ENCODE measurements at regions not wholly inside any gene's neighbourhood (a gene's known extent, or its start where the extent isn't known, plus 50 kb on each side); places are given as distances from the start of the nearest gene placed in this dataset.
A peak's percentile ranks its signal among the peaks of the same experiment; 100 is the strongest.
"Not testable (repeated sequence)": the region's sequence is repeated elsewhere in the genome, so short reads cannot be mapped to it uniquely, and the experiment has no call there.

DNA sequence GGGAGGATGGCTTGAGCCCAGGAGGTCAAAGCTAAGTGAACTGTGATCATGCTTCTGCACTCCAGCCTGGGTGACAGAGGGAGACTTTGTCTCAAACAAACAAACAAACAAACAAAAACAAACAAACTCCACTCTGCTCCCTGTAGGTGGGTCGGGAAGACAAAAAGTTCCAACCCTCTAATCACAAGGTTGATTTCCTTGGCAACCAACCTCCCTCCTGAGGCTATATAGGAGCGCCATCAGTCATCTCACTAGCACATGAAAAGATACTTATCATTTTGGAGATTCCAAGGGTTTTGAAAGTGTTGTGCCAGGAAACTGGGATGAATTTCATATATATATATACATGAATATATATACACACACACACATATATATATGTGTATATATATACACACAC is 160.5 kb downstream of the TUSC1 start:
- Histone ChIP-seq H3K36me3 (no peaks in the 10 kb centered on the region), H3K27me3 (no peaks in the 10 kb centered on the region), H3K4me1 (no peaks in the 10 kb centered on the region), H3K9me3 (replicated peaks) (no peaks in the 10 kb centered on the region), H3K27ac (no peak overlapping the region), H3K4me3 (no peak overlapping the region)
- DNase-seq, result no peak

DNA sequence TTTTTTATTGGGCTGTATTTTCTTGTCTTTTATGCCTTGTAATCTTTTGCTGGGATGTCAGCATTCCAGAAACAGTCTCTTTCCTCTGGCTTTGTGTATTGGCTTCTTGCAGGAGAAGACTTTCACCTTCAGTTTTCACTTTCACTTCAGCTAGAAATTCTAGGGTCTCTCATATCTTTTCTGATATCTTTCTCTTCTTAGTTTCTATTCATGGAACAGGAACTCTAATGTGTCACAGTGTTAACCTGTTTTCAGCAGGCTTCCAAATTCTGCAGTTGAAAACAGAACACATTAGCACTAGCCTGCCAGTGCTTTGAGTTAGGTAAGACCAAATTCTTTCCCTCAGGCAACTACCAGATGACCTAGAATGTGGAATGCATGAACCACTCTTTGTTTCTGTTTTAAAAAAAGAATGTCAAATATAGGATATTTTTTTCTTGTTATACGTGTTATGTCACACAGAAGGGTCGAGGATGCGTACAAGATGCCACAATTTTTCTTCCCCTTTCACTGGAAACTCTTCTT is 164.7 kb downstream of the TUSC1 start:
- Histone ChIP-seq H3K9me3 (replicated peaks) (no peaks in the 10 kb centered on the region), H3K4me1 (no peaks in the 10 kb centered on the region), H3K27me3 (no peaks in the 10 kb centered on the region), H3K27ac (no peak overlapping the region), H3K4me3 (no peak overlapping the region), H3K36me3 (no peaks in the 10 kb centered on the region)
- no peak for DNase-seq

DNA sequence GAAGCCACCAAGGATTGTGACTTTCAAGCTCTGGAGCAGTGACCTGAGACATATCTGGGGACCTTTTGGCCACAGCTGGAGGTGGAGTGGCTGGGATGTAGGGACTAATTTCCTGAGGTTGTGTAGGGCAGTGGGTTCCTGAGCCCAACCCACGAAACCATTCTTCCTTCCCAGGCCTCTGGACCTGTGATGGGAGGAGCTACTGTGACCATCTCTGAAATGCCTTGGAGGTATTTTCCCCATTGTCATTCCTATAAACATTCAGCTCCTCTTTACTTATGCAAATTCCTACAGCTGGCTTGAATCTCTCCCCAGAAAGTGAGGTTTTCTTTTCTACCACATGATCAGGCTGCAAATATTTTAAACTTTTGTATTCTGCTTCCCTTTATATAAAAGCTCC is 172.6 kb downstream of the TUSC1 start:
- no peaks in the 10 kb centered on the region for H3K4me1 ChIP-seq
- no peaks in the 10 kb centered on the region for H3K9me3 ChIP-seq (replicated peaks)
- no peaks in the 10 kb centered on the region for H3K27me3 ChIP-seq
- H3K36me3 ChIP-seq, result no peaks in the 10 kb centered on the region
- no peak overlapping the region for H3K27ac ChIP-seq
- DNase-seq, result no peak
- H3K4me3 ChIP-seq, result no peak overlapping the region

DNA sequence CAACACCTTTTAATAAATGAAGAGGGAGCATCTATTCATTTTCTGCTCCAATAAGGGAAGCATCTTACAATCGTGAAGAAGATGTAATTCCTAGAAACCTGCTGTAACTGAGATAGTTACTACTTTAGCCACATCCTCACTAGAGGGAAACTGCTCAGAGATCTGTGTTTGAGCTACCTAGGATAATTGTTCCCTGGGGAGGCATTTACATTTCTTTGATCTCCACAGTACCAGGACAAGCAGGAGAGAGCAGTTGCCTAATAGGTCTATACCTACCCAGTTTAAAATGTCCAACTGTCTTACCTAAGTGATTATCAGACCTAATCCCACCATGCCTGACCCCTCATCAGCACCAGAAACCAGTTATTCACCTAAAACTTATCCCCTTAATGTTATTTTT is 196.9 kb downstream of the TUSC1 start:
- Histone ChIP-seq H3K27me3 (no peaks in the 10 kb centered on the region), H3K4me1 (no peaks in the 10 kb centered on the region), H3K4me3 (no peak overlapping the region), H3K27ac (no peak overlapping the region), H3K36me3 (no peaks in the 10 kb centered on the region), H3K9me3 (replicated peaks) (no peaks in the 10 kb centered on the region)
- no peak for DNase-seq

DNA sequence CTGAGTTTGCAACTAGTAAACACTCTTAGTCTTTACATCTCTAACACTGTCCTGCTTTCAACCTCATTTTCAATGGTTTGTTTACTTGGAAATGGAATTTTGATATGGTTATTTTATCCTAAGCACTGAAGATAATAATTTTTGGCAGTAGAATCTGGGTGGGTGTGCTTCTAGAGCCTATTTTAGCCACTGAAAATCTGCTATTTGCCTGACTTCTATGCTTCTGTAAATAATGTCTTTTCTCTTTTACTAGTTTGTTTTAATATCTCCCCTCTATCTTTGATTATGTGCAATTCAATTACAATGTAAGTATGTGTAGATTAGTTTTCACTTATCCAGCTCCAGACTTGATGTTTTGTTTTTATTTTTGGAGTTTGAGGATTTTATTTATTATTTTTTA is 197.5 kb downstream of the TUSC1 start:
- Histone ChIP-seq H3K27ac (no peak overlapping the region), H3K27me3 (no peaks in the 10 kb centered on the region), H3K9me3 (replicated peaks) (no peaks in the 10 kb centered on the region), H3K36me3 (no peaks in the 10 kb centered on the region), H3K4me3 (no peak overlapping the region), H3K4me1 (no peaks in the 10 kb centered on the region)
- no peak for DNase-seq

DNA sequence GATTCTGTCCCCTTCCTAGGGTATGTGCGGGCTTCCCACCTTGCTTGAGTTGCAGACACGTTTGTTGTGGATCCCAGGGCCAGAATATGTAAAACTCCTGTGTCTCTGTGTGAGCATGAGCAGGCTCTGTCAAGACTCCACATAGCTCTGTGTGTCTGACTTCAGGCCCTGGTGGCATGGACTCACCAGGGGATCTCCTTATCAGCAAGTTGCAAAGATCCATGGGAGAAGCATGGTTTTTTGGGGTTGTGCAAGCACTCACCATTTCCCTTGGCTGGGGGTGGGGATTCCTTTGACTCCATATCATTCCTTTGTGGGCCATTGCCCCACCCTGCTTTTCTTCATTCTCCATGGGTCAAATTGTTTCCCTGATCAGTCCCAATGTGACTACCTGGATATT is 205.6 kb downstream of the TUSC1 start:
- H3K9me3 ChIP-seq (replicated peaks), result no peaks in the 10 kb centered on the region
- H3K4me3 ChIP-seq, result no peak overlapping the region
- no peaks in the 10 kb centered on the region for H3K27me3 ChIP-seq
- no peak for DNase-seq
- H3K27ac ChIP-seq, result no peak overlapping the region
- no peaks in the 10 kb centered on the region for H3K4me1 ChIP-seq
- no peaks in the 10 kb centered on the region for H3K36me3 ChIP-seq

DNA sequence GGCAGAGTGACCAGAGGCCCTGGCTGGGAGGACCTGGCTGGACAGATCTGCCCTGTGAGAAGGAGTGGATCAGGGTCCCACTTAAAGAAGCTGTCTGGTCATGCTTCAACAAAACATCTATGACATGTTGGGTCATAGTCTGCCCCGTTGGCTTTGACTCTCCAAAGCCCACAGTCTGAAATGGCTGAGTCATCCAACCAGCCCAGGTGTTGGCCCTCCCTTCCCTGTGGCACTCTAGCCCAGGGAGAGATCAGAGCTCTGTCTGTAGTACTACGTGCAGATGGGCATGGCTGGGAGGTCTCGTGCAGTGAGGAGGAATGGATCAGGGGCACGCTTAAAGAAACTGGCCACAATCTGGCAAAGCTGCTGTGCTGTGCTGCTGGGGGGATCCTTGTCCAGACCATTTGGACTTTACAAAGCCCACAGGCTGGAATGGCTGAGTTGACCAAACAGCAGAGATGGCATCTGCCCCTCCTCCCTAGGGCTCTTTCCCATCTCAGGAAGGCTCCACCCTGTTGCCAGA is 206.1 kb downstream of the TUSC1 start:
- no peak for DNase-seq
- no peaks in the 10 kb centered on the region for H3K9me3 ChIP-seq (replicated peaks)
- H3K36me3 ChIP-seq, result no peaks in the 10 kb centered on the region
- no peak overlapping the region for H3K4me3 ChIP-seq
- no peak overlapping the region for H3K27ac ChIP-seq
- no peaks in the 10 kb centered on the region for H3K27me3 ChIP-seq
- no peaks in the 10 kb centered on the region for H3K4me1 ChIP-seq

DNA sequence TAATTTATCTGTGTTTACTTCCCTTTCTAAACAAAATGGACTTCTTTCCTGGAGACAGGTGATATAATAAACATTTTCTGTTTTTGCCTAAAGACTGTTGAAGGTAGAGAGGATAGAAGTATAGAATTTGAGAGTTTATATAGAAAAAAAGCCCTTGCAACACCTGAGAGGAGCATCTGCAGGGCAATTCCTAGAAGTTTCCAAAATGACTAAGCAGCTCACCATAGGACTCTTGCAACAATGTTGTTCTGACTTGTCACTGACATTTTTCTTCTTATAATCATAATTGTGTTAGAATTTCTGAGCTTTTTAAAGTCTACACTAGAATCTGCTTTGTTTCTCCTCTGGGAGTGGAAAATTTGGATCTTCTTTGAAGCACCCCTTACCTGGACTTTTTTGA is 216.8 kb downstream of the TUSC1 start:
- Histone ChIP-seq H3K36me3 (no peaks in the 10 kb centered on the region), H3K27me3 (no peaks in the 10 kb centered on the region), H3K27ac (no peak overlapping the region), H3K9me3 (replicated peaks) (no peaks in the 10 kb centered on the region), H3K4me1 (no peaks in the 10 kb centered on the region), H3K4me3 (no peak overlapping the region)
- DNase-seq, result no peak

DNA sequence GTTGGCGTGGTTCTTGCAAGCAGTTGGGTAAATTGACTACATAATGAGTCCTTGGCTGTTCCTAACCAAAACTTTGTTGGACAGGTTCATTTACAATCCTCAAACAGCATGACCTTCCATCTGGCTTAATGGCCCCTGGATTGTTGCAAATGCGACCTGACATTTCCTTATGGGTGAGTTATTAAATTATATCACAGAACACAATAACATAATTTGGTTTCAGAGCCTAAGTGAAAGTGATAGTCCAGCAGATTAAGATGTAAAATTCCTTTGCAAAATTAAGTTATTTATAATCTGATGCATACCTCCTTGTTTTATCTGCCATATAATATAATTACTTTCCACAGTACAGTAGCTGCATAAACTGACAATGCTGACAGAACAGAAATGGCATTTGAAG is 224.4 kb downstream of the TUSC1 start:
- no peak overlapping the region for H3K4me3 ChIP-seq
- no peaks in the 10 kb centered on the region for H3K4me1 ChIP-seq
- DNase-seq, result no peak
- H3K27me3 ChIP-seq, result no peaks in the 10 kb centered on the region
- no peaks in the 10 kb centered on the region for H3K36me3 ChIP-seq
- H3K9me3 ChIP-seq (replicated peaks), result no peaks in the 10 kb centered on the region
- no peak overlapping the region for H3K27ac ChIP-seq

DNA sequence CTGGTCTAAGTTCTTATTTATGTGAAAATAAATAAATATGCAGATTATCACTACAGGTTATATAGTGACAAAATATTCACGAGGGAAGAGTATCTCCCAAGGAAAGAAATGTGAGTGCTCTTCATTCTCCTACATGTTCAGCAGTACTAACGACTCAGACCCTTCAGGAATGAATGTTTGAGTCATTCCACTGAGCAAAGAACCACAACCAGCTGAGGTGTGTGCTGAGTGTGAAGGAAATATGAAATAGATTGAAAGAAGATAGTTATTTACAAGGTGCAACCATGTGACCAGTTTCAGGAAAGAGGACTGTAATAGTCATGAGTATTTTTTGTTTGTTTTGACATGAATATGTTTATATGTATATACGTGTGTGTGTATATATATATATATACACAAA is 228.7 kb downstream of the TUSC1 start:
- Histone ChIP-seq H3K27ac (no peak overlapping the region), H3K4me1 (no peaks in the 10 kb centered on the region), H3K9me3 (replicated peaks) (no peaks in the 10 kb centered on the region), H3K27me3 (no peaks in the 10 kb centered on the region), H3K36me3 (no peaks in the 10 kb centered on the region), H3K4me3 (no peak overlapping the region)
- no peak for DNase-seq

DNA sequence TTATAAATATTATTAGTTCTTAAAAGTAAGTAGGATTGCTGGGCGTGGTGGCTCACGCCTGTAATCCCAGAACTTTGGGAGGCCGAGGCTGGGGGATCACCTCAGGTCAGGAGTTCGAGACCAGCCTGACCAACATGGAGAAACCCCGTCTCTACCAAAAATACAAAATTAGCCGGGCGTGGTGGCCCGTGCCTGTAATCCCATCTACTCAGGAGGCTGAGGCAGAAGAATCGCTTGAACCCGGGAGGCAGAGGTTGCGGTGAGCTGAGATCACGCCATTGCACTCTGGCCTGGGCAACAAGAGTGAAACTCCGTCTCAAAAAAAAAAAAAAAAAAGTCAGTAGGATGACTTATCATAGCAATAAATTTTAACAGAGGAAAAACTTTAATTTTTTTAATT is 232.5 kb downstream of the TUSC1 start:
- not testable (repeated sequence) for H3K27me3 ChIP-seq; H3K4me3 ChIP-seq; H3K36me3 ChIP-seq; DNase-seq; H3K9me3 ChIP-seq (replicated peaks); H3K4me1 ChIP-seq; H3K27ac ChIP-seq

DNA sequence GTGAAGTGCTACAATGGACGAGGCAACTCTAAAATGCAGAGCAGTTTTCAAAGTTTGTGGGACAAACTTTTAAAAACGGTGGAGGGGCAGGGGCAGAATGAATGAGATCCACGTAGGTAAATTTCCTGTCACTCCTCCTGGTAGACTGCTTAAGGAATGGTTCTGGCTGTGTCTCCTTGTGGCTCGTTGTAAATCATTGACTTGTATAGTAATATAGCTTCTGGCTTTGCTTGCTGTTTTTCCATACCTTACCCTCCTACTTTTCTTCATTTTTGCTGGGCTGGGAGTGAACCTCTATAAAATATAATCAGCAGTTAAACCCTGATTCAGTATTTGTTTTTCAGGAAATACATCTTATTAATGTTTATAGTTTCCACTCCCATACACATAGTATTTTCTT is 235.7 kb downstream of the TUSC1 start:
- Histone ChIP-seq H3K9me3 (replicated peaks) (no peaks in the 10 kb centered on the region), H3K36me3 (no peaks in the 10 kb centered on the region), H3K4me1 (no peaks in the 10 kb centered on the region), H3K4me3 (no peak overlapping the region), H3K27ac (no peak overlapping the region), H3K27me3 (no peaks in the 10 kb centered on the region)
- no peak for DNase-seq

DNA sequence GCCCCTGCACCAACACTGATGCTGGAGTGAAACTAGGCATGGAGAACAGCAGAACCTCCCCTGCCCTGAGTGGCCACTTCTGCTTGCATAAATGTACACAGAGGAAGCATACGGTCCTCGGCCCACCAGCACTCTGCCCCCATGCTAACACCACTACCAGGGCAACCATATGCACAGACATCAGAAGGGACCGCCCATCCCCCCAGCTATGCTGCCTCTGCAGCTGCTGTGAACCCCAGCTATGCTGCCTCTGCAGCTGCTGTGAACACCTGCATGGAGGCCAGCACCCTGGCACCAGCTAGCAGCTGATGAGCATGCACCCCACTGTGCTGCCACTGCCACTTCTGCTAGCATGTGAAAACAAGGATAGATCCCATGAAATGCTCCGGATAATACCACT is 250.3 kb downstream of the TUSC1 start:
- no peaks in the 10 kb centered on the region for H3K36me3 ChIP-seq
- peak; percentile 13 to 19 for DNase-seq

DNA sequence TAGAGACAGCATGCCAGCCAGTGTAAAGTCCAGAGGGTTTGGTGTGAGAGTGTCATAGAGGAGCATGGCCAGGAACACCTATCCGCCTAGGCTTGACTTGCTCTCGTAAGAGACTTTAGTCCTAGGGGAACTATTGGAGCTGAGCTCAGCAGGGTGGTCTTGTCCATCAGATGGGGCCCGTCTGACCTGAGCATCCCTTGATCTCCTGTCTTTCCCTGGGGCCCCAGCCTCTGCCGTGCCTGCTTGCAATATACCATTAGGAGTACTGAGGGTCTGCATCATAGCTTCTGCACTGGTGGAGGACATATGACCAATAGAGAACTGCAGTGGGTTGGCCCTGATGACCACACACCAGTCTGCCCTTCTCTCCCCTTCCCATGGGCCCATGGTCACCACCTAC is 251.0 kb downstream of the TUSC1 start:
- H3K27me3 ChIP-seq, result no peaks in the 10 kb centered on the region
- H3K4me3 ChIP-seq, result no peak overlapping the region
- no peaks in the 10 kb centered on the region for H3K9me3 ChIP-seq (replicated peaks)
- DNase-seq, result no peak
- no peaks in the 10 kb centered on the region for H3K36me3 ChIP-seq
- H3K4me1 ChIP-seq, result no peaks in the 10 kb centered on the region
- H3K27ac ChIP-seq, result no peak overlapping the region

More for the DNA sequence above, 250.3 kb downstream of the TUSC1 start:
- Histone ChIP-seq H3K9me3 (replicated peaks) (no peaks in the 10 kb centered on the region), H3K4me1 (no peaks in the 10 kb centered on the region), H3K4me3 (no peak overlapping the region), H3K27me3 (no peaks in the 10 kb centered on the region), H3K27ac (no peak overlapping the region)

DNA sequence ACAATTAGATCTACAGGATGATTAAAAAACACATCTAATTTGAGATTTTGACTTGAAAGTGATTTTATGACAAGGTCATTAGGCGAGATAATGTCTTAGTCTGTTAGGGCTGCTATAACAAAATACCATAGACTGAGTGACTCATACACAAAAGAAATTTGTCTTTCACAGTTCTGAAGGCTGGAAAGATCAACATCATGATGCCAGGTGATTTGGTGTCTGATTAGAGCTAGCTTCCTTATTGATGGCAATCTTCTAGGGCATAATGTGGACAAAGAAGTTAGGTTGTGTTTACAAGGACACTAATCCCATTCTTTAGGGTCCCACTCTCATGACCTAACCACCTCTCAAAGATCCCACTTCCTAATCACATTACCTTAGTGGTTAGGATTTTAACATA is 256.7 kb downstream of the TUSC1 start:
- H3K4me3 ChIP-seq, result no peak overlapping the region
- no peaks in the 10 kb centered on the region for H3K9me3 ChIP-seq (replicated peaks)
- no peak overlapping the region for H3K27ac ChIP-seq
- no peaks in the 10 kb centered on the region for H3K27me3 ChIP-seq
- no peaks in the 10 kb centered on the region for H3K36me3 ChIP-seq
- no peak for DNase-seq
- no peaks in the 10 kb centered on the region for H3K4me1 ChIP-seq

DNA sequence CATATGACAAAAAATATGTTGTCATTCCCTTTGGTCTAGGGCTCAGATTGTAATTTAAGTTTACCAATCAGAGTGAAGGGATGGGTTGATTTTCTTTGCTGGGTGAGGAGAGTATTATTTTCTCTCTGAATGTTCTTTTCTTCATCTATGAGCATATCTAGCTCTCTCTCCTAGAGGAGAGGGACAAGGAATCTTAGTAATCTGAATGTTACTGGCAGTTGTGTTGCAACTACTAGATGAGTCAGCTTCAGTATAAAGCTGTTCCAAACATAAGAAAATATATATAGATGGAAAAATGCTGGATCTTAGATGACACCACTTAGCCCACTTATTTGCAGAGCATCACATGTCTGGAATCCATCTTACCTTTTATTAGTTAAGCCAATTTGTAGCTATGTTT is 259.3 kb downstream of the TUSC1 start:
- DNase-seq, result no peak
- Histone ChIP-seq H3K36me3 (no peaks in the 10 kb centered on the region), H3K4me3 (no peak overlapping the region), H3K9me3 (replicated peaks) (no peaks in the 10 kb centered on the region), H3K4me1 (no peaks in the 10 kb centered on the region), H3K27ac (no peak overlapping the region), H3K27me3 (no peaks in the 10 kb centered on the region)

Measured in SJCRH30 (cell line).